A549 (cell line): ENCODE measurements at regions not wholly inside any gene's neighbourhood (a gene's known extent, or its start where the extent isn't known, plus 50 kb on each side); places are given as distances from the start of the nearest gene placed in this dataset.

Experiments used
- ATAC-seq, 2 experiments: fragments of 200-7000 bp in 1 of 2; fragments of >200 bp in 1 of 2; cut with Nextera tagmentation in 1 of 2; cut with Tn5 transposase in 1 of 2; 3 replicates each; pipeline versions ENCODE4 v1.8.0 to v1.9.1; 2018 to 2020; ENCODE audit warnings: mild to moderate bottlenecking in 1 of 2, moderate library complexity in 1 of 2
- CTCF ChIA-PET: fragments of 300-600 bp; sonication (Branson Sonifier 250); formaldehyde crosslinking; extraction: SDS; loops from one replicate; lab custom pipeline; 2021; ENCODE audit warnings: antibody characterized with exemption, inconsistent platforms; lab: Yijun Ruan, JAX
- POLR2A ChIA-PET: fragments of 350-600 bp; formaldehyde crosslinking; extraction: SDS; loops from one replicate; lab custom pipeline; 2021; ENCODE audit warnings: antibody characterized with exemption, inconsistent platforms; lab: Yijun Ruan, JAX
- DNase-seq, 2 experiments: peaks; one replicate each; pipeline versions ENCODE4 v3.0.0 to v3.0.0-alpha.2; 2011 to 2016; ENCODE audit warnings: low read depth in 1 of 2, low spot score in 1 of 2
- FAIRE-seq: peaks from 2 replicates; lab custom pipeline; 2011; peaks lifted over from hg19 to GRCh38; lab: Jason Lieb, UNC
- H3K27ac ChIP-seq, 2 experiments: fragments of >200 bp; sonication (Bioruptor Twin); formaldehyde crosslinking; 3 replicates each; pipeline ENCODE4 v1.5.1; 2016 to 2017
- H3K4me1 ChIP-seq: fragments of >200 bp; sonication (Bioruptor Twin); formaldehyde crosslinking; 3 replicates; pipeline ENCODE4 v1.6.1; 2016
- H3K4me2 ChIP-seq: fragments of >200 bp; sonication (Bioruptor Twin); formaldehyde crosslinking; 3 replicates; pipeline ENCODE4 v1.6.1; 2016
- H3K4me3 ChIP-seq: fragments of >200 bp; sonication (Bioruptor Twin); formaldehyde crosslinking; 3 replicates; pipeline ENCODE4 v1.5.1; 2016
- H3K9me3 ChIP-seq: fragments of >200 bp; sonication (Bioruptor Twin); formaldehyde crosslinking; 3 replicates; pipeline ENCODE4 v1.6.1; 2016
- ATOH8 ChIP-seq: fragments of 250-450 bp; sonication (Bioruptor Pico); IDR thresholded peaks from 2 replicates; pipeline ENCODE4 v1.5.0; 2020; ENCODE audit warnings: low read depth, mild to moderate bottlenecking, moderate library complexity
- CEBPB ChIP-seq, 2 experiments: fragments of >200 bp in 1 of 2; sonication (Bioruptor Twin) in 1 of 2; formaldehyde crosslinking in 1 of 2; IDR thresholded peaks; 2 replicates each; pipeline ENCODE4 v1.6.1; 2012 to 2016
- CHD4 ChIP-seq: fragments of 200-600 bp; sonication (generic); IDR thresholded peaks from 2 replicates; pipeline ENCODE4 v1.6.1; 2016; ENCODE audit warnings: antibody characterized with exemption, mild to moderate bottlenecking, borderline replicate concordance
- EHF ChIP-seq: fragments of 250-450 bp; sonication (Bioruptor Pico); IDR thresholded peaks from 2 replicates; pipeline ENCODE4 v1.5.0; 2020; ENCODE audit warnings: mild to moderate bottlenecking
- ELK1 ChIP-seq: fragments of 150-350 bp; IDR thresholded peaks from 2 replicates; pipeline ENCODE4 v1.6.1; 2014; ENCODE audit warnings: low read depth, mild to moderate bottlenecking, low read length
- EP300 ChIP-seq, 2 experiments: fragments of >200 bp; sonication (Bioruptor Twin); formaldehyde crosslinking; IDR thresholded peaks; 2 replicates in 1 of 2; 3 replicates in 1 of 2; pipeline ENCODE4 v1.6.1; 2016 to 2017
- FOSL2 ChIP-seq, 2 experiments: fragments of 450-650 bp in 1 of 2; fragments of >200 bp in 1 of 2; sonication (Bioruptor Twin) in 1 of 2; formaldehyde crosslinking; IDR thresholded peaks; 2 replicates each; pipeline versions ENCODE4 v1.5.0 to v1.6.1; 2016 to 2020; ENCODE audit warnings: mild to moderate bottlenecking in 1 of 2, moderate library complexity in 1 of 2
- HDAC2 ChIP-seq: fragments of 200-600 bp; sonication (generic); IDR thresholded peaks from 2 replicates; pipeline ENCODE4 v1.6.1; 2016
- HES2 ChIP-seq: fragments of >200 bp; sonication (Bioruptor Twin); formaldehyde crosslinking; IDR thresholded peaks from 2 replicates; pipeline ENCODE4 v1.6.1; 2016
- JUN ChIP-seq, 2 experiments: fragments of >200 bp; sonication (Bioruptor Twin); formaldehyde crosslinking; IDR thresholded peaks; 2 replicates in 1 of 2; 3 replicates in 1 of 2; pipeline ENCODE4 v1.6.1; 2016 to 2017
- JUNB ChIP-seq: fragments of >200 bp; sonication (Bioruptor Twin); formaldehyde crosslinking; IDR thresholded peaks from 2 replicates; pipeline ENCODE4 v1.6.1; 2016
- MAFK ChIP-seq: fragments of 450-650 bp; IDR thresholded peaks from 2 replicates; pipeline ENCODE4 v1.6.1; 2014; ENCODE audit not compliant: partially characterized antibody
- MAZ ChIP-seq: fragments of 150-350 bp; IDR thresholded peaks from 2 replicates; pipeline ENCODE4 v1.6.1; 2014; ENCODE audit warnings: antibody characterized with exemption, low read depth, low read length, borderline replicate concordance
- NFE2L2 ChIP-seq: fragments of 150-350 bp; conservative IDR thresholded peaks from 2 replicates; pipeline ENCODE4 v1.6.1; 2014; ENCODE audit warnings: low read length
- NPAS2 ChIP-seq: fragments of 250-450 bp; sonication (Bioruptor Pico); IDR thresholded peaks from 2 replicates; pipeline ENCODE4 v1.8.0; 2022; ENCODE audit warnings: mild to moderate bottlenecking, moderate library complexity, borderline replicate concordance
- POLR2A ChIP-seq: IDR thresholded peaks from 2 replicates; pipeline ENCODE4 v1.6.1; 2012; ENCODE audit warnings: mild to moderate bottlenecking, low read length
- POLR2AphosphoS2 ChIP-seq: conservative IDR thresholded peaks from 2 replicates; pipeline ENCODE4 v1.6.1; 2012; ENCODE audit warnings: low read length, improper control_type of control experiment, inconsistent platforms
- RAD21 ChIP-seq, 2 experiments: fragments of >200 bp in 1 of 2; sonication (Bioruptor Twin) in 1 of 2; formaldehyde crosslinking in 1 of 2; IDR thresholded peaks in 1 of 2; conservative IDR thresholded peaks in 1 of 2; 2 replicates in 1 of 2; 3 replicates in 1 of 2; pipeline ENCODE4 v1.6.1; 2012 to 2018; ENCODE audit warnings: inconsistent platforms in 1 of 2
- RARB ChIP-seq: fragments of 250-450 bp; sonication (Bioruptor Pico); IDR thresholded peaks from 2 replicates; pipeline ENCODE4 v1.8.0; 2021; ENCODE audit warnings: mild to moderate bottlenecking, moderate library complexity
- REST ChIP-seq: fragments of 200-600 bp; sonication (generic); IDR thresholded peaks from 2 replicates; pipeline ENCODE4 v1.6.1; 2016; ENCODE audit warnings: antibody characterized with exemption, mild to moderate bottlenecking, moderate library complexity
- RFX5 ChIP-seq: fragments of 450-650 bp; IDR thresholded peaks from 2 replicates; pipeline ENCODE4 v1.7.1; 2014; ENCODE audit warnings: antibody characterized with exemption, mild to moderate bottlenecking, moderate library complexity
- ZC3H11A ChIP-seq: fragments of 450-650 bp; IDR thresholded peaks from 2 replicates; pipeline ENCODE4 v1.6.1; 2014; ENCODE audit warnings: antibody characterized with exemption, mild to moderate bottlenecking
- ZSCAN20 ChIP-seq: fragments of 250-450 bp; sonication (Bioruptor Pico); IDR thresholded peaks from 2 replicates; pipeline ENCODE4 v1.8.0; 2022; ENCODE audit warnings: mild to moderate bottlenecking, moderate library complexity
- WGBS: methylation state at CpG from one replicate; pipeline ENCODE4 v1.1.6; 2017; ENCODE audit errors: missing lambda C conversion rate; 5-methylcytosine and 5-hydroxymethylcytosine counted together

GRCh38 chr20:19956976-19957375, 60.2 kb upstream of the NAA20 start:
- FAIRE-seq (no peak), DNase-seq (no peak), ATAC-seq (no peak)
- H3K4me1 ChIP-seq, result no peaks in the 10 kb centered on the region
- H3K9me3 ChIP-seq, result no peaks in the 10 kb centered on the region
- ChIA-PET POLR2A (no interaction called here), CTCF (interaction anchor here (0.9 to 2.1 kb wide), 4 partner anchors 19 to 263 kb away, joined by 3 to 5 read pairs (median 4); no protein-coding TSS in a partner anchor)
- TF ChIP-seq HES2 (no peak), EHF (CRISPR knock-in tag) (no peak), ATOH8 (CRISPR knock-in tag) (no peak), NPAS2 (no peak), MAFK (no peak), POLR2A (no peak), EP300 (IDR thresholded peaks at IDR 0.05) (no peak), RARB (CRISPR knock-in tag) (no peak), HDAC2 (no peak), REST (no peak), MAZ (no peak)
- H3K27ac ChIP-seq, result no peak overlapping the region
- WGBS, result 92% methylated on average over 4 of the region's 4 CpGs
- H3K4me2 ChIP-seq, result no peak overlapping the region
- no peak overlapping the region for H3K4me3 ChIP-seq

GRCh38 chr20:19958219-19958618, 58.9 kb upstream of the NAA20 start:
- FAIRE-seq (no peak), DNase-seq (no peak), ATAC-seq (no peak)
- H3K9me3 ChIP-seq, result no peaks in the 10 kb centered on the region
- ChIA-PET POLR2A (no interaction called here), CTCF (interaction anchor here (1.0 to 1.5 kb wide), 4 partner anchors 40 to 173 kb away, joined by 3 to 4 read pairs (median 4); no protein-coding TSS in a partner anchor)
- TF ChIP-seq ZSCAN20 (no peak), HDAC2 (no peak), MAFK (no peak), JUNB (no peak), ELK1 (no peak), NFE2L2 (no peak), RAD21 (conservative IDR thresholded peaks at IDR 0.05 in 1 of 2, IDR thresholded peaks at IDR 0.05 in 1 of 2) (no peak), CHD4 (no peak)
- no peaks in the 10 kb centered on the region for H3K4me1 ChIP-seq
- H3K4me3 ChIP-seq, result no peak overlapping the region
- no peak overlapping the region for H3K27ac ChIP-seq
- 92% methylated on average over 3 of the region's 3 CpGs for WGBS
- no peak overlapping the region for H3K4me2 ChIP-seq

GRCh38 chr20:19958928-19959327, 58.2 kb upstream of the NAA20 start:
- TF ChIP-seq FOSL2 (IDR thresholded peaks at IDR 0.05), result no peak
- no peak for TF ChIP-seq FOSL2 (CRISPR knock-in tag; IDR thresholded peaks at IDR 0.05)
- TF ChIP-seq CEBPB (IDR thresholded peaks at IDR 0.05), result no peak
- TF ChIP-seq POLR2AphosphoS2, result no peak
- no peak for TF ChIP-seq JUNB
- TF ChIP-seq ZC3H11A, result no peak
- no peak for TF ChIP-seq RFX5
- no peak for TF ChIP-seq JUN (IDR thresholded peaks at IDR 0.05)
- TF ChIP-seq, all 56 proteins: peak for 0
- no peak overlapping the region for H3K27ac ChIP-seq
- ChIA-PET CTCF (interaction anchor here (1.9 to 2.4 kb wide), 2 partner anchors 18 to 266 kb away, joined by 6 to 7 read pairs; no protein-coding TSS in a partner anchor), POLR2A (no interaction called here)
- ATAC-seq (no peak), FAIRE-seq (no peak), DNase-seq (no peak)
- H3K4me2 ChIP-seq, result no peak overlapping the region
- H3K9me3 ChIP-seq, result no peaks in the 10 kb centered on the region
- peaks cover 5% of the 10 kb centered on the region for H3K4me1 ChIP-seq
- WGBS, result 89% methylated on average over 4 of the region's 4 CpGs
- no peak overlapping the region for H3K4me3 ChIP-seq
